GM21786 (cell line): ENCODE measurements at regions not wholly inside any gene's neighbourhood (a gene's known extent, or its start where the extent isn't known, plus 50 kb on each side); places are given as distances from the start of the nearest gene placed in this dataset.
"Not testable (repeated sequence)": the region's sequence is repeated elsewhere in the genome, so short reads cannot be mapped to it uniquely, and the experiment has no call there.

ENCODE experiments used
- ATAC-seq: cut with Tn5 transposase; IDR thresholded peaks from one replicate; pipeline ENCODE4 v1.9.1; 2021; ENCODE audit not compliant: unreplicated experiment

GRCh38 chr18:104264-104663, 54.1 kb upstream of the USP14 start:
- ATAC-seq, result not testable (repeated sequence)

GRCh38 chr18:105161-106053, 53.0 kb upstream of the USP14 start:
- ATAC-seq, result not testable (repeated sequence)

GRCh38 chr18:106054-106851, 52.1 kb upstream of the USP14 start:
- ATAC-seq, result not testable (repeated sequence)

GRCh38 chr18:106868-107384, 51.4 kb upstream of the USP14 start:
- ATAC-seq, result not testable (repeated sequence)

- not testable (repeated sequence) for ATAC-seq
Observed at GRCh38 chr18:107464-107863, 50.9 kb upstream of the USP14 start.

GRCh38 chr18:107947-108664, 50.3 kb upstream of the USP14 start:
- peak; percentile 42 for ATAC-seq
